ENCODE measurements at regions not wholly inside any gene's neighbourhood (a gene's known extent, or its start where the extent isn't known, plus 50 kb on each side); places are given as distances from the start of the nearest gene placed in this dataset.

DNA sequence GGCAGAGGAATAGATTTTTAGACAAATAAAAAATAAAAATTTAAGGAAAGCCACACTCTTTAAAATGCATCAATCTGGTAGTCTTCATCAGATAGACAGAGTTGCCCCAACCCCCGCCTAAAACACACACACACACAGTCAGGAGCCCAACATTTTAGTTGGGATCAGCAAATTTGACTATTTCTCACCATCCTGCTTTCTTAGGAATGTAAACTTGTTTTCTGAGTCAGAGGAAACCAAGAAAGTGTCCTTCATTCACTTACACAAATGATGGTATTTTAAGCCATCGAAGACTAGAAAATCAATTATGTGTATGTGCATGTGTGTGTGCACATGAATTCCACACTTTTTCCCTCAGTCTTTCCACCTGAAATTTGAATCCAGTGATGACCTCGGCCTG, 1657.5 kb downstream of the SLITRK1 start:
- DNase-seq, result no peak
- ATAC-seq, result no peak
- Histone ChIP-seq H3K4me3 (no peak overlapping the region), H3K27me3 (no peaks in the 10 kb centered on the region), H3K27ac (no peak overlapping the region), H3K4me1 (no peaks in the 10 kb centered on the region), H3K9me3 (no peaks in the 10 kb centered on the region), H3K36me3 (no peaks in the 10 kb centered on the region)
- intact Hi-C loops (cut with DNase I), result no loop called here
- TF ChIP-seq, protein P1, sequence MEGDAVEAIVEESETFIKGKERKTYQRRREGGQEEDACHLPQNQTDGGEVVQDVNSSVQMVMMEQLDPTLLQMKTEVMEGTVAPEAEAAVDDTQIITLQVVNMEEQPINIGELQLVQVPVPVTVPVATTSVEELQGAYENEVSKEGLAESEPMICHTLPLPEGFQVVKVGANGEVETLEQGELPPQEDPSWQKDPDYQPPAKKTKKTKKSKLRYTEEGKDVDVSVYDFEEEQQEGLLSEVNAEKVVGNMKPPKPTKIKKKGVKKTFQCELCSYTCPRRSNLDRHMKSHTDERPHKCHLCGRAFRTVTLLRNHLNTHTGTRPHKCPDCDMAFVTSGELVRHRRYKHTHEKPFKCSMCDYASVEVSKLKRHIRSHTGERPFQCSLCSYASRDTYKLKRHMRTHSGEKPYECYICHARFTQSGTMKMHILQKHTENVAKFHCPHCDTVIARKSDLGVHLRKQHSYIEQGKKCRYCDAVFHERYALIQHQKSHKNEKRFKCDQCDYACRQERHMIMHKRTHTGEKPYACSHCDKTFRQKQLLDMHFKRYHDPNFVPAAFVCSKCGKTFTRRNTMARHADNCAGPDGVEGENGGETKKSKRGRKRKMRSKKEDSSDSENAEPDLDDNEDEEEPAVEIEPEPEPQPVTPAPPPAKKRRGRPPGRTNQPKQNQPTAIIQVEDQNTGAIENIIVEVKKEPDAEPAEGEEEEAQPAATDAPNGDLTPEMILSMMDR (IDR thresholded peaks at IDR 0.05), result no peak

DNA sequence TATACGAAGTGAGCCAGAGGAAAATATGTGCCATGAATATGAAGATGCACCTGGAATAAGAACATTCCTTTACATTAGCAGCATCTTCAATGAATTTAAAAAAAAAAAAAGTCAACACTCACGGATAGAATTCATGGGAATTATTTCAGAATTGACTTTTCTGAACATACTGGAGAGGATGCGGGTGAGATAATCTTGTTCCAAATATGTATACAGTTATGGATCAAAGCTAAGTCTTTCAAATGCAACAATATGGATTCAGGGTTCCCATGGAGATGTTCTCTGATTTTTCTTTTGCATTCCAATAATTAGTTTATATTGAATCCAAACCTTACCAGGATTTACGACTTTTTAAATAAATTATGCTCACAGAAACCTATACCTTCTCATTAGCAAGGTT, 1660.7 kb downstream of the SLITRK1 start:
- intact Hi-C loops (cut with DNase I), result no loop called here
- no peaks in the 10 kb centered on the region for H3K36me3 ChIP-seq
- no peak for ATAC-seq
- no peak for DNase-seq
- H3K27me3 ChIP-seq, result no peaks in the 10 kb centered on the region
- H3K9me3 ChIP-seq, result no peaks in the 10 kb centered on the region
- H3K4me3 ChIP-seq, result no peak overlapping the region
- H3K27ac ChIP-seq, result no peak overlapping the region
- TF ChIP-seq, protein P1 (IDR thresholded peaks at IDR 0.05), result no peak
- H3K4me1 ChIP-seq, result no peaks in the 10 kb centered on the region

DNA sequence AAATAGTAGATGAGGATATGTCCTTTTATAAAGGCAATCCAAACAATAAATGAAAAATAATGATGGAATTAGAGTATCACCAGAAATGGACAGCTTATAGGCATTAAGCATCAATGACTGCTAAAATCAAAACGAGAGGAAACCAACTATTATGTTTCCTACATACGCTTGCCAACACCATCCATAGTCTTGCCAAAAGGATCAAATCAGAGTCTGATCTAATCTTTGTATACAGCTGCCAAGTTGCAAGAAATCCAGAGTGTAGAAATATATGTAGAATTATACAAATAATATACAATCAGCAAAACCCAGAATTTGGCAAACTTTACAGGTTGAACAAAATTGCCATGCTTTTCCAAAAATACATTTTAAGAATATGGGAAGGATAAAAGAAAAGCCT, 1661.6 kb downstream of the SLITRK1 start:
- H3K27ac ChIP-seq, result no peak overlapping the region
- intact Hi-C loops (cut with DNase I), result no loop called here
- TF ChIP-seq, protein P1 (IDR thresholded peaks at IDR 0.05), result no peak
- H3K9me3 ChIP-seq, result no peaks in the 10 kb centered on the region
- H3K4me1 ChIP-seq, result no peaks in the 10 kb centered on the region
- no peak overlapping the region for H3K4me3 ChIP-seq
- H3K36me3 ChIP-seq, result no peaks in the 10 kb centered on the region
- no peak for DNase-seq
- ATAC-seq, result no peak
- no peaks in the 10 kb centered on the region for H3K27me3 ChIP-seq

DNA sequence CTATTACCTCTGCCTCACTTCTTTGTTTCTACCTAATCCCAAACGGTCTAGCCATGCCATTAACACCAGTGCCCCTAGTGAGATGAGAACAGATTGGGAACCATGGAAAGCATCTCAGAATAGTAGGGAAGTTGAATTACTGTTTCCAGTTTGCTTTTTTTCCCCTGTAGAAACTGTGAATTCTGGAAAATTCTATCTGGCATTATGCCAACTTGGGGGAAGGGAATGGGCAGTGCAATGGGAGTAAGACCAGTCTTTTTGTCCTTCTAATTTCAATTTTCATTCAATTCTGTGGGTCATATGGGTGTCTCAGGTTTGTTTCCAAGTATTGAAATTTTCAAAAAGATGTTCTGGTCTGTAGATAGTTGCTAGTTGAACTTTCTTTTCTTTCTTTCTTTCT, 1666.1 kb downstream of the SLITRK1 start:
- no peak overlapping the region for H3K4me3 ChIP-seq
- ATAC-seq (no peak), DNase-seq (no peak)
- TF ChIP-seq, protein P1 (IDR thresholded peaks at IDR 0.05), result no peak
- H3K27ac ChIP-seq, result no peak overlapping the region
- no peaks in the 10 kb centered on the region for H3K4me1 ChIP-seq
- no peaks in the 10 kb centered on the region for H3K36me3 ChIP-seq
- intact Hi-C loops (cut with DNase I), result no loop called here
- H3K9me3 ChIP-seq, result no peaks in the 10 kb centered on the region
- H3K27me3 ChIP-seq, result no peaks in the 10 kb centered on the region

DNA sequence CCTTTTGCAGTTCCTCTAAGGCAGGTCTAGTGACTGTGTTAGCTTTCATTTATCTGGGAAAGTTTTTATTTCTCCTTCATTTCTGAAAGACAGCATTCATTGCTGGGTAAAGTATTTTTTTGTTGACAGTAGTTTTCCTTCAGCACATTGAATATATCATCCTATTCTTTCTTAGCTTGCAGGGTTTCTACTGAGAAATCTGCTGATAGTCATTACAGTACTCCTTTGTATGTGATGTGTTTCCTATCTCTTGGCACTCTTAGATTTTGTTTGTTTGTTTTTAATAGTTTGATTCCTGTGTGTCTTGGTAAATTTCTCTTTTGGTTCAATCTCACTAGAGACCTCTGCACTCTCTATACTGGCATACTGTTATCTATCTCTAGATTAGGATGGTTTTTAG, 1667.9 kb downstream of the SLITRK1 start:
- no peaks in the 10 kb centered on the region for H3K9me3 ChIP-seq
- DNase-seq (no peak), ATAC-seq (no peak)
- no peaks in the 10 kb centered on the region for H3K36me3 ChIP-seq
- H3K4me3 ChIP-seq, result no peak overlapping the region
- TF ChIP-seq, protein P1 (IDR thresholded peaks at IDR 0.05), result no peak
- H3K4me1 ChIP-seq, result no peaks in the 10 kb centered on the region
- intact Hi-C loops (cut with DNase I), result no loop called here
- no peak overlapping the region for H3K27ac ChIP-seq
- H3K27me3 ChIP-seq, result no peaks in the 10 kb centered on the region

DNA sequence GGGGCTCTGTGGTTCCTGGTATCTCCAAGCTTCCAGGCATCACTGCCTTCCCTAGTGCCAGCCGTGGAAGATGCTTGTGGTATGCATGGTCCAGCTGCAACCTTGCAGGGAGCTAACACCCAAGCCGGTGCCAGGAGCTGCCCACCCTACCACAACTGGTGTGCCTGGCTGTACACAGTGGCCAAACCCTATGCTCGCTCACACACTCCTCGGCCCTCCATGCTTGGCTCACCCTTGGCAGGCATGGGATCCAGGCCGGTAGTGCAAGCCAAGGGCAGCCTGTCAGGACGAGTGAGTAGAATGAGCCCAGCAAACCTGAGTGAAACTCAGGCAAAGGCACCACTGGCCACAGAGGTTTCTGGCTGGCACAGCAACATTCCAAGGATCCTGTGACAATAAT, 1676.0 kb downstream of the SLITRK1 start:
- Histone ChIP-seq H3K4me3 (no peak overlapping the region), H3K27me3 (no peaks in the 10 kb centered on the region), H3K4me1 (no peaks in the 10 kb centered on the region), H3K36me3 (no peaks in the 10 kb centered on the region), H3K27ac (no peak overlapping the region), H3K9me3 (no peaks in the 10 kb centered on the region)
- peak; percentile 21 for ATAC-seq
- TF ChIP-seq, protein P1 (IDR thresholded peaks at IDR 0.05), result no peak
- DNase-seq, result no peak
- intact Hi-C loops (cut with DNase I), result no loop called here
